Left ventricle myocardium superior (tissue), 1 donor: ENCODE measurements at regions not wholly inside any gene's neighbourhood (a gene's known extent, or its start where the extent isn't known, plus 50 kb on each side); places are given as distances from the start of the nearest gene placed in this dataset.

Source experiments
- ATAC-seq: fragments of 200-7000 bp; cut with Tn5 transposase; one replicate; pipeline ENCODE4 v1.9.1; 2020; ENCODE audit warnings: mild to moderate bottlenecking, moderate library complexity
- DNase-seq: peaks from one replicate; pipeline ENCODE4 v3.0.0-alpha.2; 2020
- intact Hi-C: fragments of 100-400 bp; cut with micrococcal nuclease; formaldehyde crosslinking; loops from one replicate; pipeline ENCODE4 v1.11.0; 2022
- donor health status: DM: no; HTN: yes; CAD: no; lungs with severe emphysema.

DNA sequence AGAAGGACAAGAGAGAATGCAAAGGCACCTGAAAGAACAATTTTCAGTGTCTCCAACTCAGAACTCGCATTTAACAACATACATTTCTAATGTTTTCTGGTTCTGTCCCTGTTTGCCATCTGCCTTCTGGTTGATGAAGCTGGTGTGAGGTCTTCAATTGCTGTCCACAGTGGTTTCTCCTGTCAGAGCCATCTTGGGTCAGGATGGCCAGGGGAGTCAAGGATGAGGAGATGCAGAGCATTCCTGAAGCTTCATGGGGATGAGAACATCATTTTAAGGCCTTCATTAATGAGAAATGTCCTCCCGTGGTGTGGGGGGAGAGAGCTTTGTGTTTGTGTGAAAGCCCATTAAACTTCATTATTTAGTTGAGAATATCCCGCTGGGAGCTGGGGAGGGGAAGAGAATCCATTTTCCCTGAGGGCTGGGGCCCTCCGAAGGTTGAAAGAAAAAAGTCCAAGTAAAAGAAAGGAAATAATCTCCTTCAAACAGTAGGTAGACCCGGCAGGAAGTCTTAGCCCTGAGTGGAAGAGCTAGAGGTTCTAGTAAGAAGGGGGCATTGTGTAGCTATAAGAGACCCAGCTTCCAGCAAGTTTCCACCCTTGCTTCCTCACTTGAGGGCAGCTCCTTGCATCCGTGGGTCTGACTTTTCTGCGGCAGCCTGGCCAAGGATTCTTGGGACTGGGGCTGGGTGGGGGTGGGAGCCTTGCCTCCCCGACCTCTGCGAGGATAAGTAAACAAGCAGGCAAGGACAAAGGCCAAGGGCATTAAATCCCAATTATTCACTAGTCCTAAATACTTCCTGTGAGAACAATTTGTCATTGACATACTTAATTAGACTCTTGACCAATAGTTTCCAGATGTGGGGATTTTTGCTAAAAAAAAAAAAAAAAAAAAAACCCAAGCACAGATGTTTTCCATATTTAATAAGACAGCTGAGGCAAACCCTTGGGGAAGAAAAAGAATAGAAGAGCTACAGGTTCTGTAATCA, 119.2 kb downstream of the MSX2 start:
- intact Hi-C loops = no loop called here
- ATAC-seq = peak; percentile 83
- DNase-seq = peak; percentile 35

DNA sequence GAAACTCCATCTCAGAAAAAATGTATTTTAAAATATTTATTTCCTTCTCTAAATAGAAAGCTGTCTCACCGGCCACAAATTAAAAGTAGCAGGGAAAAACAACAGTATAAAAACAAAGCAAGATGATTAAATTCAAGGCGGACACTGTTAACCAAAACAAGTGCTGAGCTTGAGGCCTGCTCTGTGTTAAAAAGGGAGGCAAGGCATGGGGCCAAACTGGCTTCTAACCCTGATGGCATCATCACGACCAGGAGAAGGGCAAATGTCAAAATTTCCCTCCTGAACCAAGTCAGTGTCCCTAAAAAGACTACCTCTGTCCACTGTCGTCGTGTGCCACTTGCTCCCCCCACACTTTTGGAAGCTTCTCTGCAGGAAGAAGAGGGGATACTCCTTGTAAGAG, 116.1 kb downstream of the MSX2 start:
- intact Hi-C loops = no loop called here

DNA sequence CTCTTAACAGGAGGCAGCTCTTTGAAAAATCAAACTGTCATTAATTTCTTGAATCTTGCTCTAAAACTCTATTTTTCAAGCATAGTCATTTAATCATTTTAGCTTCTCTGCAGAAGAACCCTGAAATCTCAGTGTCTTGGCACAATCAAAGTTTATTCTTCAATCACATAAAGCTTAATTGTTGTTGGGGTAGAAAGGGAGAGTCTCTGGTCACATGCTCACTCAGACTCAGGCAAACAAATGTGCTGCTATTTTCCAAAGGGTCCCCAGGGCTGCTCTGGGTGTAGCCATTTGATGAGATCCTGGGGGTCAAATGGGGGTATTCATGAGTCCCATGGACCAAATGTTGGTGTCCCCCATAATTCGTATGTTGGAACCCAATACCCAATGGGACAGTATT, 114.8 kb downstream of the MSX2 start:
- no peak for DNase-seq
- intact Hi-C loops = no loop called here
- ATAC-seq = no peak

More for the DNA sequence above, 116.1 kb downstream of the MSX2 start:
- ATAC-seq = no peak
- no peak for DNase-seq

DNA sequence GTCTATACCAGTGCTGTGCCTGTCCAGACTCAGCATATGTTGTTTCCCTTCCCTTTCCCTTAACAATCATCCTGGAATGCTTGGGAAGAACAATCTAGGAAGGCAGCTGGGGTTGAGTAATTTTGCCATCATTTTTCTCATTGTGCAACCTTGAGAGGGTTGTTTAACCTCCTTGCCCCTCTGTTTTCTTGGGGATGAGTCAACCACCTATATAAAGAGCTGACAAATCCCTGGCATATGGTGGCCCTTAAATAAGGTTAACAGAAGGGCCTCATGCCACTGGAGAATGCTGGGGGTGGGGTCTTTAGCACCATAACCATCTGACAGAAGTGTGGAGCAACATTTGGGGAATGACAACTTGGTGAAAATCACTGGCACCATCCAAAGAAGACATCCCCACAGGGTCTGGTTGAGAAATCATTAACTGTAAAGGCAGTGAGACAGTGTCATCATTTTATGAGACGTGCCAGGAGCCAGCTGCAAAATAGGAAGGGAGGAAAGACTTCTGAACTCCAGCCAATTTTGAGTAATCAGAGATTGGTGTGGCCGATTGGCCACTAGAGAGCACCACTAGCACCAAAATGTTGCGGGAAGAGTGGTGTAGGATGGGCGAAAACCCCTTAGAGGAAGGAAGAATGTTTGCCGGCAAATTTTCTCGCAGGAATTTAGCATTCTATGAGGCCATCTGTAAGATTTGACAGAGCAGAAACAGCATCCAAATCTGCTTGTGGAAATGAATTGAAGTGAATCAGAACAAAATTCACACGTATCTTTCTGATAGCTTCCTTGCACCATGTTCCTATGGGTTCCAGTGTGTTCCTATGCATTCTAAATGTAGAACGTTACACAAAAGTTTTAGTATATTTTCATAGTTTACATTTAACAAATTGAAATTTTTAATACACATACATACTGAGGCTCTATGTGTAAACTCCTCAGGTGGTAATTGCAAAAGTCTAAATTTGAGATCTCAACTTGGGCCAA, 113.8 kb downstream of the MSX2 start:
- ATAC-seq = peak; percentile 79
- DNase-seq = no peak
- intact Hi-C loops = no loop called here

DNA sequence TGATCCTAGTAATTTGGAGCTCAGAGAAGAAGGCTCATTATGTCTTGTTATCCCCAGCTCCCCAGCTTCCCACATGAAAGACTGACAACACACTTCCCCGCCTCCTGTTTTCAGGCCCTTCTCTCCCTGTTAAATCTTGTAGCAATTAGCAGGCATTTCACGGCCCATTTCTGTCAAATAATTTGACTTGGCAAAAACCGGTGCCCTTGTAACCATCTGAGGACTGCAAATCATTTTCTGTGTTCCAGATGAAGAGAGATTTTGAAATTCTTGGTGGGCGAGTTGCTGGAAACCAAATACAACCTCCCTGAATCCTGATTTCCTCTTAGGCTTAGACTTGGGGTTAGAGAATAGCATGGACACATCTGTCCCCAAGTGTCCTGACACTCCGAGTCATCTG, 109.7 kb downstream of the MSX2 start:
- DNase-seq = no peak
- intact Hi-C loops = no loop called here
- no peak for ATAC-seq

DNA sequence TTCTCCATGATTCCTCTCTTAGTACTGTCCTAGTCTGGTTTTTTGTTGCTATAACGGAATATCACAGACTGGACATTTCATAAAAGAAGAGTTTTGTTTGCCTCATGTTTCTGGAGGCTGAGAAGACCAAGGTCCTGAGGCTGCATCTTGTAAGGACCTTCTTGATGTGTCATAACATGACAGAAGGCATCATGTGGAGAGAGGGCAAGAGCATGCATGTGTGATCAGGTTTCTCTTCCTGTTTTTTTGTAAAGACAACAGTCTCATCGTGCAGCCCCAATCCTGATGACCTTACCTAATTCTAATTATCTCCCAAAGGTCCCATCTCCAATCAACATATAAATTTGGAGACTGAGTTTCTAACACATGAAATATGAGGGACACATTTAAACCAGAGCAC, 108.4 kb downstream of the MSX2 start:
- DNase-seq (no peak), ATAC-seq (no peak)
- intact Hi-C loops = no loop called here

DNA sequence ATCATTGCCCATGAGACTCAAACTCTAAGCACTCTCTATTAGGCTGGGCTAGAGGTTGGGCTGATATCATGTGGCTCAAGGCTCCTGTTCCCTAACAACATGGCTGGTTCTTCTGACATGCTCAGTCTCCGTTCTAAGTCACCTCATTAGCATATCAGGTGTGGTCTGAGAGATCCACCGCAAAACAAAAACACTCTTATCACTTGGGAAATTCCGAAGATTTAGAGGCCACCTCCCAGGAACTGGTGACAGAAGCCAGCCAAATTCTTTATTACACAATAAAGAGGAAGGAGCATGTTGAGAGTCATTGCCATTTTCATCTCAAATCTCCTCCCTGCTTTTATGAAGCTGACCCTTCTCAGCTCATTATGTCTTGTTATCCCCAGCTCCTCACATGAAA, 107.6 kb downstream of the MSX2 start:
- ATAC-seq (no peak), DNase-seq (no peak)
- intact Hi-C loops = no loop called here

DNA sequence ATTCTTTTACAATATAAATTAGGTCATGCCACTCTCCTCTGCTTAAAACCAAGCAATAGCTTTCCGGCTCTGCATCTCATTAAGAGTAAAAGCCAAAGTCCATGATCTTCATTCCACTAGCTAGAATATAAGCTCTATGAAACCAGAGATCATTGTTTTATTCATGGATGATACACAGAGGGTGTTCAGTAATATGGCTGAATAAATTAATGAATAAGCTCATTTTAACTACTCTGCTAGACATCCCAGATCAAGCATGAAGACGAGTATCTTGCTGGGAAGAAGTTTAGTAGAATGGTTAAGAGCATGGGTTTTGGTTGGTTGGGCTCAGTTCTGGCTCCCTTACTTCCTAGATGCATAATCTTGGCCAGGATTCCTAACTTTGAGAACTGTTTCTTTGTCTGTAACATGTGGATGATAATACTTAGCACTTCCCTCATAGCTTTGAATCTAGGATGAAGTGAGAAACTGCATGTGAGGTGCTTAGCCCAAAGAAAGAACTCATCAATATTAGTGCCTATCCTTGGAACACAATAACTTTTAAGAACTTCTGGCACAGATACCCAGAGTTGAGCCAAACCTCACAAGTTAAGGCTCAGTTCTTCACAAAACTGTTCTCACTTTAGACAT, 106.8 kb downstream of the MSX2 start:
- ATAC-seq = no peak
- no peak for DNase-seq
- intact Hi-C loops = no loop called here

DNA sequence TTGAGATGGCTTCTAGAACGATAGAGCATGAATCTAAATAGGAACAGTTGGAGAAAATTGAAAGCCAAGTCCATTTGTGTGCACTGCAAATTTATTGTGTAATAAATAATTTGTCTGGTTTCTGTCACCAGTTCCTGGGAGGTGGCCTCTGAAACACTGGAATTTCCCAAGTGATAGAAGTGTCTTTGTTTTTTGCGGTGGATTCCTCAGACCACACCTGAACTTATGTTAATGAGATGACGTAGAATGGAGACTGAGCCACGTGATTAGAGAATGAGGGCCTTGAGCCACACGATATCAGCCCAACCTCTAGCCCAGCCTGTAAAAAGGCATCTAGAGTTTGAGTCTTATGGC, 105.1 kb downstream of the MSX2 start:
- DNase-seq = no peak
- intact Hi-C loops = no loop called here
- ATAC-seq = no peak

DNA sequence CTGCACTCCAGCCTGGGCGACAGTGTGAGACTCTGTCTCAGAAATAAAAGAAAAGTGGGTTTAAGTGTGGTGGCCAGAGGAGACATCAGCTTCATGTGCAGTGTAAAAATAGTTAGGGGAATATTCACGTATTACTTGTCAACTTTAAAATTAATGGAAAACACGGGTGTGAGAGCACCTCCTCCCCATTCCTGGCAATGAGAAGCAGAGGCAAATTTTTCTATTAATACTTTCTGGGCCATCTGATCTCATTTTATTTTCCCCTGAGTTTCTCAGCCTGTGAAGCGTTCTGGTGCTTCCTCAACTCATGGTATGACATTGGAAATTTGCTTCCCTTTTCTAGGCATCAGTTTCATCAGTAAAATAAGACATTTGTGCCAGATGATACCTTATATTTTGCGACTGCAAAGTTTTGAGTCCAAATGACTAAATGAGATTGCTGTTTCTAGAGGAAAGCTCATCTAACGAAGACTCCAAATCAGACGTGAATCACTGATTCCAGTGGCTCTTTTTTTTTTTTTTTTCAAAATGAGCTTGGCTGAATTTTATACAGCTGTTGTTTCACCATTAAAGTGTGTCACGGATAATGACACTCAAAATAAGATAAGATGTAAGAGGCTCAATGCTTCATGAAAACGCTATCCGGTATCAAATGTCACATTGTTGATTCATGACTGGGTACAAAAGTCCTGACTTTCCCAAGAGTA, 104.6 kb downstream of the MSX2 start:
- intact Hi-C loops = no loop called here
- peak; percentile 66 for ATAC-seq

DNA sequence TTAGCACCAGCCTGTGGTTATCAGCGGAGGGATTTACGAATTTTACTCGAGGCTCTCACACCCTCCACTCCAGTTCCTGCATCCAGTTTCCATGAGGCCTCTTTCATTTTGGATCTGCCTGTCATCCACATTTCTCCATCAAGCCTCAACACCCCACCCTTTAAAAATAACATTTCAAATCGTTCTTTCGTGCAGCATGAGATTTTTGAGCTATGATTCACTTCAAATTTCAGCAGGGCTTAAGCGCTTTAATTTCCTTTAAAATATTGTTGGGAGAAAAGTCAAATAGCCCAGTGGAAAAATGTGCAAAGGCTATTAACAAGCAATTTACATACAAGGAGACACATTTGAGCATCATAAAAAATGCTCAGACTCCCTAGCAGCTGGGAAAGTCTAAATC, 103.2 kb downstream of the MSX2 start:
- DNase-seq = no peak
- intact Hi-C loops = no loop called here
- no peak for ATAC-seq

More for the DNA sequence above, 104.6 kb downstream of the MSX2 start:
- DNase-seq = no peak

DNA sequence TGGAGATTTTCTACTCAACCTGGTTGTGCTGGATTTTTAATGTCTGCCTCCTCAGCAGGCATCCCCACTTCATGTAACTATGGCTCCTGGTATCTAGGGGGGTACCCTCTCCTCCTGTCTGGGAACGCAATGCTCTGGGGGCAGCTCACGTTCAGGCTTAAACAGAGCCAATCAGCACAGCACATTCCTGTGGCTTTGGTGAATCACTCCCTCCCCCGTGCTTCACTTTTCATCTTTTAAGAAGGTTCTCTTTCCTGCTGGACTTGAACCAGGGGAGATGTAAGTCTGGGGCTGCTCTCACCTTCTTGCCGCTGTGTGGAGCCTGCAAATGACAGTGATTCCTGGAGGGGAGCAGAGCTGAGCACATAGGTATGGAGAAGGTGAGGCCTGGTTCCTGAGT, 101.2 kb downstream of the MSX2 start:
- intact Hi-C loops = no loop called here
- no peak for DNase-seq
- no peak for ATAC-seq

DNA sequence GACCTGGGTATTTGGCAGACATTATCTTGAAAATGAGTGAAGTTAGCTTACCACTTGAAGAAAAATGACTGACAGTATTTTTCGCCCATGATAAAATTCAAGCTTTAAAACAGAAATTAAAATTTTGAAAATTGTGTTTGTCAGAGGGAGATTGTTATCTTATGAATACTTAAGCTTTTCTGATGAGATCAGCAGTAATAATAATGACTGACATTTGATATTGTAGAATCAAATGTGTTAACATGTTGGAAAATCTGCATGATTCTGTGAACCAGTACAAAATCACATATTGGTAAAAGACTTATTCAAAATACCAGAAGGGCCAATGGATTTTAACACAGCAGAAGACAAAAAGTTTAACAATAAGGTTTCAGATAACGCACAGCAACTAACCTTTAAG, 94.0 kb downstream of the MSX2 start:
- no peak for DNase-seq
- intact Hi-C loops = no loop called here
- no peak for ATAC-seq

DNA sequence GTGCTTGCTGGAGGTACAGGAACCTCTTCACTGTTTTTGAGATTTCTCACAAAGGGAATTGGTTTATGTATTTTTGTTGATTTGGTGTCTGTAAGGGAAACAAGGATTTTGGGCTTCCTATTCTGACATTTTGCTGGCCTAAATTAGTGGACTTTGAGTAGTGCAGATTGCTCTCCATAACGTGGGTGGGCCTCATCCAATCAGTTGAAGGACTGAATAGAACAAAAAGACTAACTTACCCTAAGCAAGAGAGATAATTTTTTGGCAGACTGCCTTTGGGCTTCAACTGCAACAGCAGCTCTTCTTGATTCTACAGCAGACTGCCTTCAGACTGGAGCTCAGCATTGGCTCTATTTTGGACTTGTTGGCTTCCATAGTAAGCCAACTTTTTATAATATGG, 93.2 kb downstream of the MSX2 start:
- intact Hi-C loops = no loop called here
- no peak for DNase-seq
- ATAC-seq = no peak

DNA sequence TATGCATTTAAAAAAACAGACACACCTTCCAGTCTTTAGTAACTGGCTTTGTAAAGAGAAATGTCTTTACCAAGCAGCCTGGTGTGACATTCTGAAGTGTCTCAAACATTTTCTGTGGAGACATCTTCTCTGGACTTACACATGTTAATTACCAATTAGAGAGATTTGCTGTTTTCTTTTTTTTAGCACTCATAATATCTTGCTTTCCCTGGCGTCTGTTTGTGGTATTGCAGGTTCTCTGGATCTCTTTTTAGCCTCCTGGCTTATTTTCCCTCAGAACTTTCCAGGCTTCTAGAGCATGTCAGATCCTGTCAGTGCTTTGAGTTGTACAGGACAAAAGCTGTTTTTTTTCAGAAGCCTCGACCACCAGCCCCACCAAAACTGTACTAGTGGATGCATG, 92.5 kb downstream of the MSX2 start:
- ATAC-seq (no peak), DNase-seq (no peak)
- intact Hi-C loops = no loop called here

DNA sequence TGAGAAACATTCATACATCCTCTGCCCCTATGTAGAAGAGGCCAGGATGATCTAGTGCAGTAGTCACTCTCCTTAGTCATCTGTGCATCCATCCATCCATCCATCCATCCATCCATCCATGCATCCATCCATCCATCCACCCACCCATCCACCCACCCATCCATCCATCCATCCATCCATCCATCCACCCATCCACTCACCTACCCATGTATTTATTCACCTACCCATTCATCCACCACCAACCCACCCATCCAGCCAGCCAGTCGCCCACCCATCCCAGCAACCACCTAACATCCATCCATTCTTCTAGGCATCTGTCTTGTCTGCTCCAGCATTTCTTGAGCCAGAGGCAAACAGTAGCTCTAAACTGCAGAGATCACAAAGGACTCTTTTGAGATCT, 87.1 kb downstream of the MSX2 start:
- intact Hi-C loops = no loop called here
- no peak for ATAC-seq
- DNase-seq = no peak

DNA sequence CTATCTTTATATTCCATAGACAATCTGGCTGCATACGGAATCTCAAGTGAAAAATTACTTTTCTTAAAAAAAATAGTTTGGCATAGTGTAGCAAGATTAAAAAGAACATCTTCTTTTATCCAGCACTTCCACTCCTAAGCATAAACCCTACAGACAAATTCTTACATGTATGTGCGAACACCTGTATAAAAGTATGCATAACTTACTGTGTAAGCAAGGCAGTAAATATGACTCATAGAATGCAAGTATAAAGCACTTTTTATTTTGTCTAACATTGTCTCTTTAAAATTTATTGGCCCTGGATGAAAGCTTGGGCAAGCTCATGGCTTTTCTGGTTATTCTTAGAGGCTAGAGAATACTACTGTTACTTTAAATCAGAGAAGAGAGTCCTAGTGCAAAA, 86.4 kb downstream of the MSX2 start:
- intact Hi-C loops = no loop called here
- DNase-seq (no peak), ATAC-seq (no peak)

DNA sequence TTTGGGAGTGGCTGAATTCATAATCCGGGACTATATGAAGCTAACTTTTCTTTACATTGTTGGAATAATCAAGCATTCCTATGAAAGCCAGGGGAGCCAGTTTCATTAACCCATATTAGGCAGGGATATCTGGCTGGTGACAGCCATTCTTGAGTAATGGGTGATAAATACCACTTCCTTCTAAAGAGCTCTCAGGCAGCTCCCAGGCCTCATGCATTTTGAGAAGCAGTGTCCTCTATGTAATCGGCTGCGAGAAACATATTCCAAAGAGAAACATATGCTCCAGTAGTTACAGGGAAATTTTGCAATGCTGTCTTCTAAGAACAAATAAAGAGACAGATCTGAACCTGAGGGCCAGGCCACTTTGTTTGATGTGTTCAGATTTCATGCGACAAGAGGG, 83.1 kb downstream of the MSX2 start:
- DNase-seq = no peak
- intact Hi-C loops = no loop called here
- ATAC-seq = no peak

DNA sequence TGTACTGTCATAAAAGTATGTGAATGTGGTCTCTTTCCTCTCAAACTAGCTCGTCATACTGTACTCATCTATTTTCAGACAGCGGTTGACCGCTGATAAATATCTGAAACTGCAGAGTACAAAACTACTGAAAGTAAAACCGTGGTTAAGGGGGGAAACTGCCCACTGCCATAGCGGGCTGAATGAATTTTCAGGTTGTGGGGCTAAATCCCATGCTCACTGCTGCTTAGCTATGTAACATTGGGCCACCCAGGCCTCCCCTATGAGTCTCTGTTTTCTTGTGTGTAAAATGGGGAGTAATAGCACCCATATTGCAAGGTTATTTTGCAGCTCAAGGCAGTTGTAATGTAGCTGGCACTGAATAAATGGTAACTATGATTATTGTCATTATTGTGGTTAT, 82.3 kb downstream of the MSX2 start:
- DNase-seq (no peak), ATAC-seq (no peak)
- intact Hi-C loops = no loop called here
